ELF-1 (cell line): ENCODE measurements at regions not wholly inside any gene's neighbourhood (a gene's known extent, or its start where the extent isn't known, plus 50 kb on each side); places are given as distances from the start of the nearest gene placed in this dataset.
A peak's percentile ranks its signal among the peaks of the same experiment; 100 is the strongest.

Source experiments
- DNase-seq: peaks from one replicate; pipeline ENCODE4 v3.0.0-alpha.2; 2016; ENCODE audit warnings: low read depth, low spot score

GRCh38 chr1:239924741-239925350, 166.8 kb upstream of the FMN2 start:
- no peak for DNase-seq

DNA sequence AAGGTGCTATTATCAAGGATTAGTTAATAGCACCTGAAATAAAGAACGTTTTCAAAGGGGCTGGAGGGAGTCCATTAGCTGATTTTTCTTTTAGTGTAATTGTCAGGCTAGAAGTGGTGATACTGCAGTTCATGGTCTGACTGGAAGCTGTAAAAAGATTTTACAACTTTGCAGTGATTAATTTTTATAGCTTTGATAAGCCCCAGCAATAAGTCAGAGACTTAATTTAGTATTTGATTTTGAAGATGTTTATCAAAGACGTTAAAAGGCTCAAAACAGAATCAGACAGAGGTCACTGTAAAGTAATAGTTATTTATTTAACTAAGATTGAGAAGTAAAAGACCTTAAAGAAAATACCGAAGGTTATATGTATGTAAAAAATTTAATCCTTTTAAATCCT, 165.5 kb upstream of the FMN2 start:
- no peak for DNase-seq

DNA sequence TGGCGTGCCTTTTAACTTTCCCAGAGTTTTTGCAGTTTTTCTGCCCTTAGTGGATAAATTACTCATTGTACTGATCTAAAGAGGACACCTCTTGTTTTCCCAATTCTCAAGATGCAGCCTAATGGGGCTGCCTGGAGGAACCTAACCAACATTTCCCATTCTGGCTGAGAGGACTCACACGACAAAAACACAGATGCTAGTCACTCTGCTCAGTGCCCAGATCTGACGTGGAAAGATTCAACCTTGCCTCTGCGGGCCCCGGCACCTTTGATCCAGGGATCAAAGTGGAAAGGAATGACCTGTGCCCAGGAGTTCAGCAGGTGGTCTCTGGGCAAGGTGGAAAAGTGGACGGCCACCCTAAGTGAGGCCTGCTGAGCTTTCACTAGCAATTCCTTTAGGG, 162.4 kb upstream of the FMN2 start:
- no peak for DNase-seq

GRCh38 chr1:239930686-239931262, 160.9 kb upstream of the FMN2 start:
- no peak for DNase-seq

DNA sequence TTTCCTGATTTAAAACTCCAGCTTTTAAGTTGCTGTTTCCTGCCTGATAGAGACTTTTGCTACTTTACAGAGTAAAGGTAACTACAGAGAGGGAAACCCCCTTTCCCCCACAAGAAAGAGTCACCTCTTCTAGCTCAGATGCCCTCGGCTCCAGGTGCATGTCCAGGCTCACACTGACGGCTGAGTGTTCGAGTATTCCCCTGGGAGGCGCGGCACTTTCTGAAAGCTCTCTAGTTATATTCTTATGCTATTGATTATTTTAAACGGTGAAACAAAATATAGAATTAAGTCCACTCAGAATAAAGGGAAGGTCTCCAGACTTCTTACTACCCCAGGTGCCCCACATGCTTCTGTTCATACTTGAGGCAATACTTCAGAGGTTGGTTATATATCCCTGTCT, 160.3 kb upstream of the FMN2 start:
- no peak for DNase-seq

DNA sequence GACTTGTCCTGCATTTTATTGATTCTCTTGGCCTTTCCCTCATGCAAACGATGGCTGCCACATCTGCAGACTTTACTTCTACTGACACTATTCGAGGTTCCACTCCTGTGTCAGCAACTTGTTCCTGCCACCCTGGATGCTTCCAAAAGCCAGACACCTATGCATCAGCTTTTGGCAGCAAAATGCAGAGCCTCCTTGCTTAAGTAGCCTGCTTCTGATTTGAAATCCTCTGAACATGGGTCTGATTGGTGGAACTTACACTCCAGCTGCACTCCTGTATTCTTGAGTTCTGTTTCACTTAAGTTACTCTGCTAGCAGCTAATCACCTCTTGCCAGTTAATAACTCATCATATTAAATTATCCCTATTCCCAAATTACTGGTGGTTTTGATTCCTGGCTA, 152.1 kb upstream of the FMN2 start:
- DNase-seq = no peak

- DNase-seq = no peak
These were observed 147.9 kb upstream of the FMN2 start for GRCh38 chr1:239943761-239944160.

DNA sequence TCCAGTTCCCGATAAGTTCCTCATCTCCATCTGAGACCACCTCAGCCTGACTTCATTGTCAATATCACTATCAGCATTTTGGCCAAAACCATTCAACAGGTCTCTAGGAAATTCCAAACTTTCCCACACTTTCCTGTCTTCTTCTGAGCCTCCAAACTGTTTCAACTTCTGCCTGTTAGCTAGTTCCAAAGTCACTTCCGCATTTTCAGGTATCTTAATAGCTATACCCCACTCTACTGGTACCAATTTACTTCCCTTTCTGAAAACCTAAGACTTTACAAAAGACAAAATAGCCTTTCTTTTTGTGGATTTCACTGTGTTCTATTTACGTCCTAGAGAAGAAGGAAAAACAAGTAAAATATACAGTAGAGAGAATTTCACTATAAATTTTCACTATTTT, 147.0 kb upstream of the FMN2 start:
- no peak for DNase-seq

GRCh38 chr1:239947801-239948200, 143.9 kb upstream of the FMN2 start:
- DNase-seq = no peak

DNA sequence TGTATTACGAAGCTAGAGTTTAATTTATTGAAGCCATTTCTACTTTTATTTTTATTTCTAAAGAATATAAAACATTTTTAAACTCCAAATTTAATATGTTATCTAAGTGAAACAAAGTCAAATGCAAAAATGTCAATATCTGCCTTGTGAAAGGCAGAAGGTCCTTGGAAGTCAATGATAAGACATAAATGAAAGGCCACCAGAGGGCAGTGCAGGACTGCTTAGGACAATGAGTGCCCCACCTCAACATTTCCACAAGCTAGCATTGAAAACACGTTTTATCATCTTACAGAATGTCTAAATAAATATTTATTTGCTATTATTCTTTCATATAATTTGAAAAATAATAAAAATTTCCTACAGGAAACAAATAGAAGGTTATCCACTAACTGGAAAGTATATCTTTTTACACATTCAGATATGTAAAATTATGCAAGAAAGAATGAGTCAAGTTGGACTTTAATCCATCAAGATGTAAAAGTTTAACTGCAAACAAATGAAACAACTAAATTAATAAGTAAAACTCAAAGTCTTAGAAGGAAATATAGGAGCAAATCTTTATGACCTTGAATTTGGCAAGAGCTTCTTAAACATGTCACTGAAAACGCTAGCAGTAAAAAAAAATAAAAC, 140.1 kb upstream of the FMN2 start:
- DNase-seq = peak; percentile 44

DNA sequence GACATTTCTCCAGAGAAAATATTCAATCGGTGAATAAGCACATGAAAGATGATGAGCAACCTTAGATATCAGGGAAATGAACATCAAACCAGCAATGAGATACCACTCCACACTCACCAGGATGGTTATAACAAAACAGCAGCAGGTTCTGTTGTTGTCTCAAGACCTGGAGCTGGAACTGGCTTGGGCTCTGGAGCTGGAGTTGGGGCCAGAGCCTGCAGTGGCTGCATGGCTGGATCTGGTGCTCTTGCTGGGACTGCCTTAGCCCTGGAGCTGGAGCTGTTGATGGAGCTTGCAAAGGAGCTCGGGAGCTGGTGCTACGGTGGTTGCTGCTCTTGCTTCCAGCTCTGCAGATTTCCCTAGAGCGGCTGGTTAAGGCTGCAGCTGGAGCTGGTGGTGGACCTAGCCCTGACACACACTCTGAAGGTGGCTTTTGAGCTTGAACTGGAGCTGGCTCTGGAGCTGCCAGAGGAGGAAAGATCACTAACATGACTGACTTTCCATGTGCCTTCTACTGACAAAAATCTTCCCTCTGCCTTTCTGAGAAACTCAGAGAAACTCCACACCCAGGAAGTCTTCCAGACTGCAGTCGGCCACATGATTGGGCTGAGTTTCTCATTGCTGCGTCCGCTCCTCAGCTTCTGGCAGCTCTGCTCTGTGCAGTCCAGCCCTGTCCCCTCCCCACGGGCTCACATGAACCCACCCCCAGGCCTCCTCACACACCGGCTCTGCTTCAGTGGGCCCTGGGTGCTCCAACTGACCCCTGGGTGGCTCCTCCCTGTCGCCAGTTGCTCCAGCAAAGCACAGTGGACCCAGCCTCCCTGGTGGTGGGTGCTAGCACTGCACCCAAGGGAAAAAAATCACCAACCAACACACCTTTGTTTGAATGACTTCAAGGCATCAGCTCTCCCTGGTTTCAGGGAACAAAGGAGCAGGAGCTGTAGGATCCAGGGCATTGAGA, 139.1 kb upstream of the FMN2 start:
- peak; percentile 66 for DNase-seq

DNA sequence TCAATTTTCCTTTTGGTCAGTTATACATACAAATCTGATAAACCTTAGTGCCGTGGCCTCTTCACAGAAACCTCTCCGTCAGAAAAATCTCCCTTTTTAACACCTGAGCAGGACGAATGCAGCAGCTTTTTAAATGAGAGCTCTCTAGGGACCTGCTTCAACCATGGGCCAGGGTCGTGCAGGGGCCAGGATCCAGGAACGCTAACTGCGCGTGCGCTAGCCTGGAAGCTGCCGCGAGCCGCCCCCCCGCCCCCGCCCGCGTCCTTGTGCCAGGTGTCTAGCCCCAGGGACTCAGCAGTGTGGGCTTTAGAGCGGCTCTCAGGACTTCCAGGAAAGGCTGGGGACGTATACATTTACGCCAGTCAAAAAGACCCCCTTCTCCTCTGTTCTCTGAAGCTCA, 136.8 kb upstream of the FMN2 start:
- no peak for DNase-seq

GRCh38 chr1:239955431-239955830, 136.3 kb upstream of the FMN2 start:
- DNase-seq = no peak

DNA sequence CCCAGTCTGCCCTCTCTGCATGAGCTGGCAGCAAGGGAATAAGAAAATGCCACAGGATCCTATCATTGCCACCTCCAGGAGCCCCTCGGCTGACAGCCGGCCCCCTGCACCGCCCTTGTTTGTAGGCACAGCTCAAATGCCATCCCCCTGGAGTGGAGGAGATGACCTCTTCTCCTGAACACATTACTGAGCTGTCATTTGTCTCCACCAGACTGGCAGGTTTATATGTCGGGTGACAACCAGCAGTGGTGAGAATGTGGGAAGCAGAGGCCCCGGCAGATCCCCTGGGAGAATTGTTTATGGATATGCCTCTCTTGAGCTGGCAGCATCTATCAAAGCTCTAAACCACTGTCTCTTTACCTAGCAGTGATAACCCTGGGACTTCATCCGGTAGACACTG, 135.4 kb upstream of the FMN2 start:
- DNase-seq = no peak

GRCh38 chr1:239958063-239958462, 133.6 kb upstream of the FMN2 start:
- no peak for DNase-seq

DNA sequence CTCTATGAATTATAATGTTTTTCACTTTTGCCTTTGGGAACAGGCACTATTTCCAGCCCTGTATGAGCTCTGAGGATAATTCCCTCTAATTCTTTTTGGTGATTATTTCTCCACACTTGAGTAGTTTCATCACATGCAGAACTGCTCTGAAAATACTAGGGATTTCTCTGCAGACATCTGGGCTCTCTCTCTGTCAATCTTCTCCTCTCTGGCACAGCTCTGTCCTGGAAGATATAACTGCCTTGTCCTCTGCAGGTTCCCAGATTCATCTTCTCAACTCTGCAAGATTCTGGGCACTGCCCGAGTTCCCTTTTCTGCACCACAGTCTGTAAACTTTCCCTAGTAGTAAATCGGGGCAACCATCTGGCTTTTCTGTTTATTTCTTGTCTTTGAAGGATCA, 131.3 kb upstream of the FMN2 start:
- DNase-seq = no peak

DNA sequence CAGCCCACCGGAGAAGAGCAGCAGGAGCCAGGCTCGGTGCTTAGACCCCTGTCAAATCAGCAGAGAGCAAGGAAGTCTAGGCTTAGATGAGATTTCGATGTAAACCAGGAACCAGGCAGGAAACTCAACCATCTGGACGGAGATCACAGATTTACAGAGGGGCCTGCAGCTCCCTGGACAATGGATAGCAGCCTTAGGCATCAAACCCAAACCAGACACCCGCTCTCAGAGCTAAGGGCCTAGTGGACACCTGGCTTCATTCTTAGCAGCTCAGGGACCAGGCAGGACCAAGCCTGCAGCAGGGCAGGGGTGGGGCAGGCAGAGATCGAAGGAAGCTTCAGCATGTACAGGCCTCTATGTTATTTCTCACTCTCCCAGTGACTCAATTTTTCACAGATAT, 127.8 kb upstream of the FMN2 start:
- DNase-seq = peak; percentile 10

DNA sequence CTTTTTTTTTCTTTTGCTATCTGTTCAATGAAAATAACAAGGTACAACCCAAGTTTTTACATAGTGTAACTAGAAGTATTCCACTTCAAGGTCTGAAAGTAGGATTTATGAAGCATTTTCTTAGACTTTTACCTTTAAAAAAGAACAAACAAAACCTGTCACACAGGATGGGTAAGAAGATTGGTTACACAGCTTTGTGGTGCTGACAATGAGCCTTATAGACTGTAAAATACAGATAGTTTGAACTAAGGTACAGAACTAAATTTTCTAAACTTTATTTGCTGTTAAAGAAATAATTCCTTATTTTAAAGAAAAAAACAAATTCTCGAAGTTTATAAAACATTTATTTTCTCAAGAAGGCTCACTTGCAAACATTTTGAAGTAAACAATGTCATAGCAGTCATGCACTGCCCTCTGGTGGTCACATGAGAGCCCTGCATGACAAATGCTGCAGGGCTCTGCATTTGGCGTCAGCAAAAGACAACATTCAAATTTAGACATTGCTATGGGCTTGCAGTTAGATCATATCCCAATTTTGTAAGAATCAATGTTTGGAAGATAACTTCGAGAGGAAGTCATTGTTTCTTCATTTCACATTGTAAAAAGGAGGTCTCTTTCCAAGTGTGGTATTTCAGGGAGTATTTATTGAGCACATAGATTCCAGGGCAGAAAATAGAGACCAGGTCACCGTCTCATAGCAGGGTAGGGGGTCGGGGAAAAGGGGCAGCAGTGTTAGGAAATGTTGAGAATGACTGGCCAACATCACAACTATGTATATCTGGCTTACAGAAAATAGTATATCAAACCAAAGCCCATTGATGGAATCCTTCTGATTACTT, 115.3 kb upstream of the FMN2 start:
- peak; percentile 55 for DNase-seq

- no peak for DNase-seq
These were observed 114.3 kb upstream of the FMN2 start for GRCh38 chr1:239977416-239977815.

DNA sequence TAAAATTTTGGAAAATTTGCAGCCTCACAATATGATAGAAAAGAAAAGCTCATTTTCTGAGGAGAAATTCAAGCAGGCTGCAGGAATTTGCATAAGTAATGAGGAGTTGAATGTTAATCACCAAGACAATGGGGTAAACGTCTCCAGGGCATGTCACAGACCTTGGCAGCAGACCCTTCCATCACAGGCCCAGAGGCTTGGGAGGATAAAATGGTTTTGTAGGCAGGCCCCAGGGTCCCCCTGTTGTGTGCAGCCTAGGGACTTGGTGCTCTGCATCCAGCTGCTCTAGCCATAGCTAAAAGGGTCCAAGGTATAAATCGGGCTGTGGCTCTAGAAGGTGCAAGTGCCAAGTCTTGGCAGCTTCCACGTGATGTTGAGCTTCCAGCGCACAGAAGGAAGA, 112.2 kb upstream of the FMN2 start:
- DNase-seq = no peak

DNA sequence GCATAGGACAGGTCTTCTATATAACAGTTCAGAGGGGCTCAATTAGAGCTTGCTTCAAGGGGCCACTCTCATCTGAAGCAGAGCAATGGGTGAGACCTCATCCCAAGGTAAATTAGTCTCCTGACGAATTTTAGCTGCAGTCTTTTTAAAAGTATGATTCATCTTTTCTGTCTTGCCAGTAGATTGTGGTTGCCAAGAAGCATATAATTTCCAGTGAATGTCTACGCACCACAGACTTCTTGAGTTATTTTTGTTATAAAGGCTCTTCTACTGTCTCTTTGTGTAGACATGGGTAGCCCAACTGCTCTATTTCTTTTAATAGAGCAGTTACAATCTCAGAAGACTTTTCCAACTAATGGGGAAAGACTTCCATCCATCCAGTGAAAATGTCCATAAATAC, 108.9 kb upstream of the FMN2 start:
- DNase-seq = no peak

- DNase-seq = no peak
These were observed 106.6 kb upstream of the FMN2 start for GRCh38 chr1:239985044-239985443.
